ENCODE measurements at regions not wholly inside any gene's neighbourhood (a gene's known extent, or its start where the extent isn't known, plus 50 kb on each side); places are given as distances from the start of the nearest gene placed in this dataset.

DNA sequence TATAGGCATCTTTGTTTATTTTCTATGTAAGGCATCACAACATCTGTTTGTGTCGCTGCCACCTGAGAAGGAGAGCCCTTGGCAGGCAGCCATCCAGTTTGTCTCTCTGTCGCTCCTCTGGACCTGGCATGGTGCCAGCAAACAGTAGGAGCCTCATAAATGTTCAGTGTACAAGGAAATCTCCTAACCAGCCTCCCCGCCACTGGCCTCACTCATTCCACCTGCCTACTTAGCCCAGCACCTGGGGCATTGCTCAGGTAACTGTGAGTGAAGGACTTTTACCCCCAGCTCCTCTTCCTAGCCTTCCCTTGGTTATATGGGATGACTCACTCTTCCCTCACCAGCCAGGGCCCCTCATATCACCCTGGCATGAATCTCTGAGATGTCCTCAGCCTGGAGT, 61.7 kb upstream of the NPTX2 start:
- no peak for DNase-seq
- H3K27ac ChIP-seq (ENCODE audit: insufficient read depth in 1 of 2, low read depth in 1 of 2, low read length in 2 of 2, poor library complexity in 1 of 2, severe bottlenecking in 2 of 2), result no peak overlapping the region
- no peaks in the 10 kb centered on the region for H3K4me1 ChIP-seq (ENCODE audit: control extremely low read depth in 1 of 4, control insufficient read depth in 4 of 4, insufficient read depth in 4 of 4, low read length in 3 of 4)
- peaks cover 0 to 15% (median 7%) of the 10 kb centered on the region in 5 experiments for H3K9me3 ChIP-seq (ENCODE audit: control extremely low read depth in 1 of 5, control insufficient read depth in 4 of 5, insufficient read depth in 2 of 5, low read depth in 1 of 5, low read length in 4 of 5)
- no peaks in the 10 kb centered on the region for H3K36me3 ChIP-seq (ENCODE audit: control insufficient read depth in 4 of 4, insufficient read depth in 4 of 4, low read length in 3 of 4)
- no peak overlapping the region for H3K4me3 ChIP-seq (ENCODE audit: control insufficient read depth in 1 of 7, extremely low read depth in 1 of 7, insufficient read depth in 4 of 7, low read depth in 2 of 7, low read length in 6 of 7)
- WGBS (ENCODE audit: insufficient coverage), result 95% methylated on average over 3 of the region's 3 CpGs
- CTCF ChIA-PET, result interaction anchor here (1.0 kb wide), 1 partner anchor 190 kb away, joined by 3 read pairs; no protein-coding TSS in a partner anchor
- H3K27me3 ChIP-seq (replicated peaks in 2 of 5; ENCODE audit: control insufficient read depth in 4 of 5, insufficient read depth in 5 of 5, low read length in 4 of 5), result peaks cover 0 to 4% (median 0%) of the 10 kb centered on the region in 5 experiments
- POLR2A ChIA-PET, result no interaction called here

DNA sequence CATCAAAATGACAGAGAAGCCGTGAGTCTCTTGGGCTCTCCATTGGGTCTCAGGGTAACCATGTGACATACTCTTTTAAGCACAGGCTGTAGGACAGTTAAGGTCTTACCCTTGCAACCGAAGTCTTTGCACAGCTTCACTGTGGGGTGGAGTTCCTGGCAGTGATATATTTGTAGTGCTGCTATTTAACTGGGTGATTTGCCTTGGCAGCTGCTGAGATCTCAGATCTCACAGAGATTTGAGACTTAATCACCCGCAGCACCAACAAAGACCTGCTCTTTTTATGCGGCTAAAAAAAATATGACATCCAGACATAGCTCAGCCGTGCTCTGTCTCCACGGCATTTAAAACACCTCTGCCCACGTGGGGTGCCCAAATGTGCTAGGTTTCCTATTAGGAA, 63.4 kb upstream of the NPTX2 start:
- POLR2A ChIA-PET, result no interaction called here
- CTCF ChIA-PET, result no interaction called here
- H3K9me3 ChIP-seq (ENCODE audit: control extremely low read depth in 1 of 5, control insufficient read depth in 4 of 5, insufficient read depth in 2 of 5, low read depth in 1 of 5, low read length in 4 of 5), result peaks cover 0 to 13% (median 7%) of the 10 kb centered on the region in 5 experiments
- H3K4me3 ChIP-seq (ENCODE audit: control insufficient read depth in 1 of 7, extremely low read depth in 1 of 7, insufficient read depth in 4 of 7, low read depth in 2 of 7, low read length in 6 of 7), result no peak overlapping the region
- no peaks in the 10 kb centered on the region for H3K4me1 ChIP-seq (ENCODE audit: control extremely low read depth in 1 of 4, control insufficient read depth in 4 of 4, insufficient read depth in 4 of 4, low read length in 3 of 4)
- no peak overlapping the region for H3K27ac ChIP-seq (ENCODE audit: insufficient read depth in 1 of 2, low read depth in 1 of 2, low read length in 2 of 2, poor library complexity in 1 of 2, severe bottlenecking in 2 of 2)
- no peak for DNase-seq
- H3K27me3 ChIP-seq (replicated peaks in 2 of 5; ENCODE audit: control insufficient read depth in 4 of 5, insufficient read depth in 5 of 5, low read length in 4 of 5), result no peaks in the 10 kb centered on the region
- H3K36me3 ChIP-seq (ENCODE audit: control insufficient read depth in 4 of 4, insufficient read depth in 4 of 4, low read length in 3 of 4), result no peaks in the 10 kb centered on the region
- WGBS (ENCODE audit: insufficient coverage), result 97% methylated on average over 3 of the region's 7 CpGs

DNA sequence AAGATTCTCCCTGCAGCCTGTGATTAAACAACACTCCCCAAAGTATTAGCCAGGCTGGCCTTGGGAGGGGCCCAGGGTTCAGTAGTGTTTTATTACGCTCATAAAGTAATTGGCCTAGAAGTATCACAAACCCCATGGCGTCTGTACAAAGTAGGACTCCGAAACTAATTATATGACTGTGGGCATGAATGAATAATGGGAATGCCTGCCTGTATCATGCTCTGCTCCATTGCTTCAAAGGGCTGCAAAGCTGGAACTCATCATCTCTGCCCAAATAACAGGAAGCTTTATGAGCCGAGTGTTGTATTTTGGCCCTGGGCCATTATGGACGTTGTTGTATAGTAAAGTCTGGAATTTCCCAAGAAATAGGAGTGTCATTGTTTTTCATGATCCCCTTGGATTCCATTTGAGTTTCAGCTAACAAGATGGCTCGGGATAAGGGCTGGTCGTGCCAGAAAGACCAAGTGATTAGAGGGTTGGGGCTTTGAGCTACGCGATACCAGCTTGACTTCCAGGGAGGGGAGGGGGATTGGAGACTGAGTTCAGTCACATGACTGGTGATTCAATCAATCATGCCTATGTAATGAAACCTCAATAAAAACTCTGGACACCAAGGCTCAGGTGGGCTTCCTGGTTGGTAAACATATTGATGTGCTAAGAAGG, 65.3 kb upstream of the NPTX2 start:
- CTCF ChIA-PET, result interaction anchor here (1.5 kb wide), 1 partner anchor 10 kb away, joined by 4 read pairs; no protein-coding TSS in a partner anchor

DNA sequence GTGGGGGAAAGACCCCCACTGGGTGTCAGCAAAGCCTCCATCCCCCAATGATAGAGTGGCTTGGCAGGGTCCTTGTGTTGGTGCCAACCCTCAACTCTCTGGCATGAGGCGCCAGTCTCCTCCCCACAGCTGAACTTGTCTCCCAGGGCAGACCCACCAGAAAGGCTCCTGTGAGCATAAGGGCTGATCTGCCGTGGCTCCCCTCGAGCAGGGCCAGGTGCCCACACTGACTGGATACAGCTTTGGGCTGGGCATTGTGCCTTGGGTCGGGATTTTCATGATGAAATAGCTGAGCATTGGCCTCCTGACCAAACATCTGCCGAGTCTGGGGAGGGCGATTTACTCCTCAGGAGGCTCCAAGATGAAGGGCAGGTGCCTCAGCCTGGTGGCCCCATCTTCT, 68.1 kb upstream of the NPTX2 start:
- Histone ChIP-seq H3K27me3 (replicated peaks in 2 of 5; ENCODE audit: control insufficient read depth in 4 of 5, insufficient read depth in 5 of 5, low read length in 4 of 5) (peaks cover 0 to 3% (median 0%) of the 10 kb centered on the region in 5 experiments), H3K4me1 (ENCODE audit: control extremely low read depth in 1 of 4, control insufficient read depth in 4 of 4, insufficient read depth in 4 of 4, low read length in 3 of 4) (no peaks in the 10 kb centered on the region), H3K36me3 (ENCODE audit: control insufficient read depth in 4 of 4, insufficient read depth in 4 of 4, low read length in 3 of 4) (no peaks in the 10 kb centered on the region), H3K9me3 (ENCODE audit: control extremely low read depth in 1 of 5, control insufficient read depth in 4 of 5, insufficient read depth in 2 of 5, low read depth in 1 of 5, low read length in 4 of 5) (peaks cover 0 to 13% (median 7%) of the 10 kb centered on the region in 5 experiments), H3K4me3 (ENCODE audit: control insufficient read depth in 1 of 7, extremely low read depth in 1 of 7, insufficient read depth in 4 of 7, low read depth in 2 of 7, low read length in 6 of 7) (no peak overlapping the region), H3K27ac (ENCODE audit: insufficient read depth in 1 of 2, low read depth in 1 of 2, low read length in 2 of 2, poor library complexity in 1 of 2, severe bottlenecking in 2 of 2) (no peak overlapping the region)
- ChIA-PET CTCF (no interaction called here), POLR2A (no interaction called here)
- peak in 1 of 3 donors; percentile 7 for DNase-seq
- WGBS (ENCODE audit: insufficient coverage), result 85% methylated on average over 6 of the region's 6 CpGs

More for the DNA sequence above, 65.3 kb upstream of the NPTX2 start:
- Histone ChIP-seq H3K27ac (ENCODE audit: insufficient read depth in 1 of 2, low read depth in 1 of 2, low read length in 2 of 2, poor library complexity in 1 of 2, severe bottlenecking in 2 of 2) (no peak overlapping the region), H3K9me3 (ENCODE audit: control extremely low read depth in 1 of 5, control insufficient read depth in 4 of 5, insufficient read depth in 2 of 5, low read depth in 1 of 5, low read length in 4 of 5) (peaks cover 0 to 13% (median 7%) of the 10 kb centered on the region in 5 experiments), H3K4me3 (ENCODE audit: control insufficient read depth in 1 of 7, extremely low read depth in 1 of 7, insufficient read depth in 4 of 7, low read depth in 2 of 7, low read length in 6 of 7) (no peak overlapping the region), H3K36me3 (ENCODE audit: control insufficient read depth in 4 of 4, insufficient read depth in 4 of 4, low read length in 3 of 4) (no peaks in the 10 kb centered on the region), H3K4me1 (ENCODE audit: control extremely low read depth in 1 of 4, control insufficient read depth in 4 of 4, insufficient read depth in 4 of 4, low read length in 3 of 4) (no peaks in the 10 kb centered on the region), H3K27me3 (replicated peaks in 2 of 5; ENCODE audit: control insufficient read depth in 4 of 5, insufficient read depth in 5 of 5, low read length in 4 of 5) (no peaks in the 10 kb centered on the region)
- no peak for DNase-seq
- 90% methylated on average over 8 of the region's 9 CpGs for WGBS (ENCODE audit: insufficient coverage)
- POLR2A ChIA-PET, result no interaction called here

DNA sequence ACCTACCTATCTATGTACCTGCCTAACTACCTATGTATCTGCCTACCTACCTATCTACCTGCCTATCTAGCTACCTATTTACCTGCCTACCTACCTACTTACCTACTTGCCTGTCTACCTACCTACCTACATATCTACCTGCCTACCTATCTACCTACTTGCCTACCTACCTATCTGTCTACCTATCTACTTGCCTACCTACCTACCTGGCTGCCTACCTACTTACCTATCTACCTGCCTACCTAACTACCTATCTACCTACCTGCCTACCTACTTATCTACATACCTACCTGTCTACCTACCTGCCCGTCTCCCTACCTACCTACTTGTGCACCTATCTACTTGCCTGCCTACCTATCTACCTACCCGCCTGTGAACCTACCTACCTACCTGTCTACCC, 68.7 kb upstream of the NPTX2 start:
- H3K4me1 ChIP-seq (ENCODE audit: control extremely low read depth in 1 of 4, control insufficient read depth in 4 of 4, insufficient read depth in 4 of 4, low read length in 3 of 4), result no peaks in the 10 kb centered on the region
- H3K36me3 ChIP-seq (ENCODE audit: control insufficient read depth in 4 of 4, insufficient read depth in 4 of 4, low read length in 3 of 4), result no peaks in the 10 kb centered on the region
- WGBS (ENCODE audit: insufficient coverage), result 100% methylated on average over 2 of the region's 2 CpGs
- no peak for DNase-seq
- H3K27ac ChIP-seq (ENCODE audit: insufficient read depth in 1 of 2, low read depth in 1 of 2, low read length in 2 of 2, poor library complexity in 1 of 2, severe bottlenecking in 2 of 2), result no peak overlapping the region
- peaks cover 0 to 13% (median 7%) of the 10 kb centered on the region in 5 experiments for H3K9me3 ChIP-seq (ENCODE audit: control extremely low read depth in 1 of 5, control insufficient read depth in 4 of 5, insufficient read depth in 2 of 5, low read depth in 1 of 5, low read length in 4 of 5)
- ChIA-PET POLR2A (no interaction called here), CTCF (no interaction called here)
- H3K4me3 ChIP-seq (ENCODE audit: control insufficient read depth in 1 of 7, extremely low read depth in 1 of 7, insufficient read depth in 4 of 7, low read depth in 2 of 7, low read length in 6 of 7), result no peak overlapping the region
- peaks cover 0 to 3% (median 0%) of the 10 kb centered on the region in 5 experiments for H3K27me3 ChIP-seq (replicated peaks in 2 of 5; ENCODE audit: control insufficient read depth in 4 of 5, insufficient read depth in 5 of 5, low read length in 4 of 5)

DNA sequence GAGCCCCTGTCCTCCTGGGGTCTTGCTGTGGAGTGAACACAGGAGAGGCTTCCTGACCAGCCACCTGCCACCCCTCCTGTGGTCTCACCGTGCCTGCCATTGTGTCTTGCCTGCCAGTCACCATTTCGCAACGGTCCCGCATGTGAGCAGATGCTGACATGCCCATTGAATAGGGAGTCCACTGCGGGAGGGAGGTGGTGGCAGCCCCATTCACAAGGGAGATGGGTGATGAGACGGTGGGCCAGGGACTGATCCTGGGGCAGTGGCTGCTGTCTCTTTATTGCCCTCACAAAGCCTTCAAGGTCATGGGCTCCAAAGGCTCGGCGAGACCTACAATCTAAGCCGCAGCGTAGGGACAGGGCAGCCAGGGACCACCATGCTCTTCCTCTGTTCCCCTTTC, 76.0 kb upstream of the NPTX2 start:
- ChIA-PET CTCF (interaction anchor here (0.9 kb wide), 1 partner anchor 11 kb away, joined by 4 read pairs; no protein-coding TSS in a partner anchor), POLR2A (no interaction called here)
- no peak overlapping the region for H3K27ac ChIP-seq (ENCODE audit: insufficient read depth in 1 of 2, low read depth in 1 of 2, low read length in 2 of 2, poor library complexity in 1 of 2, severe bottlenecking in 2 of 2)
- no peaks in the 10 kb centered on the region for H3K9me3 ChIP-seq (ENCODE audit: control extremely low read depth in 1 of 5, control insufficient read depth in 4 of 5, insufficient read depth in 2 of 5, low read depth in 1 of 5, low read length in 4 of 5)
- H3K4me1 ChIP-seq (ENCODE audit: control extremely low read depth in 1 of 4, control insufficient read depth in 4 of 4, insufficient read depth in 4 of 4, low read length in 3 of 4), result no peaks in the 10 kb centered on the region
- H3K4me3 ChIP-seq (ENCODE audit: control insufficient read depth in 1 of 7, extremely low read depth in 1 of 7, insufficient read depth in 4 of 7, low read depth in 2 of 7, low read length in 6 of 7), result no peak overlapping the region
- peaks cover 0 to 3% (median 0%) of the 10 kb centered on the region in 5 experiments for H3K27me3 ChIP-seq (replicated peaks in 2 of 5; ENCODE audit: control insufficient read depth in 4 of 5, insufficient read depth in 5 of 5, low read length in 4 of 5)
- DNase-seq, result no peak
- 87% methylated on average over 10 of the region's 10 CpGs for WGBS (ENCODE audit: insufficient coverage)
- no peaks in the 10 kb centered on the region for H3K36me3 ChIP-seq (ENCODE audit: control insufficient read depth in 4 of 4, insufficient read depth in 4 of 4, low read length in 3 of 4)

DNA sequence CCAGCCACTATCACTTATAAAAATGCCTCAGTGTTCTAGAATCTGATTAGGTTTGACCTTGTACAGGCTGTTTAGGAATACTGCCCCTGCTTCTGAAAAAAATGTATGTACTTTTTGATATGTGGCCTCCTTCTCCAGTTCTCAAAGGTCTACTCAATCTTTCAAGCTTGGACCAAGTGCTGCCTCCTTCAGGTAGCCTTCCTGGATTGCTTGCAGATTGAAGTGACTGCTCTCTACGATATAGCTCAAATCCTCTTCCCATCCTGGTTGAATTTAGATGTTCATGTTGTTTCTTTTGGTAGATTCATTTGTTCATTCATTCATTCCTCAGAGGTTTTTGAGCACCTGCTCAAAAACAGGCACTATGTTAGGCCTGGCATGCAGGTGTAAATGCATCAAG, 77.2 kb upstream of the NPTX2 start:
- Histone ChIP-seq H3K36me3 (ENCODE audit: control insufficient read depth in 4 of 4, insufficient read depth in 4 of 4, low read length in 3 of 4) (no peaks in the 10 kb centered on the region), H3K4me1 (ENCODE audit: control extremely low read depth in 1 of 4, control insufficient read depth in 4 of 4, insufficient read depth in 4 of 4, low read length in 3 of 4) (no peaks in the 10 kb centered on the region), H3K27me3 (replicated peaks in 2 of 5; ENCODE audit: control insufficient read depth in 4 of 5, insufficient read depth in 5 of 5, low read length in 4 of 5) (peaks cover 0 to 3% (median 0%) of the 10 kb centered on the region in 5 experiments), H3K4me3 (ENCODE audit: control insufficient read depth in 1 of 7, extremely low read depth in 1 of 7, insufficient read depth in 4 of 7, low read depth in 2 of 7, low read length in 6 of 7) (no peak overlapping the region), H3K9me3 (ENCODE audit: control extremely low read depth in 1 of 5, control insufficient read depth in 4 of 5, insufficient read depth in 2 of 5, low read depth in 1 of 5, low read length in 4 of 5) (no peaks in the 10 kb centered on the region), H3K27ac (ENCODE audit: insufficient read depth in 1 of 2, low read depth in 1 of 2, low read length in 2 of 2, poor library complexity in 1 of 2, severe bottlenecking in 2 of 2) (no peak overlapping the region)
- CTCF ChIA-PET, result no interaction called here
- DNase-seq, result no peak
- no CpG with 5 or more reads among the region's 1 CpG for WGBS (ENCODE audit: insufficient coverage)
- POLR2A ChIA-PET, result interaction anchor here (0.6 kb wide), 1 partner anchor 23 kb away, joined by 3 read pairs; no protein-coding TSS in a partner anchor
